CD14-positive monocyte (primary cell): ENCODE measurements at regions not wholly inside any gene's neighbourhood (a gene's known extent, or its start where the extent isn't known, plus 50 kb on each side); places are given as distances from the start of the nearest gene placed in this dataset.

ENCODE experiments used
- DNase-seq, 3 donors: peaks; one replicate each; pipeline ENCODE4 v3.0.0-alpha.2; 2011 to 2022
- H2AFZ ChIP-seq: 2 replicates; pipeline ENCODE4 v1.6.0; 2012; ENCODE audit warnings: mild to moderate bottlenecking, low read depth, low read length, inconsistent platforms; ENCODE audit not compliant: insufficient read depth, poor library complexity, severe bottlenecking
- H3K27ac ChIP-seq, 2 donors: 1 replicate in 1 of 2; 2 replicates in 1 of 2; pipeline ENCODE4 v1.5.1; 2012 to 2013; ENCODE audit warnings: low read length in 2 of 2, control low read depth in 1 of 2, inconsistent platforms in 1 of 2, low read depth in 1 of 2, mild to moderate bottlenecking in 1 of 2
- H3K27me3 ChIP-seq, 2 donors: one replicate each; pipeline versions ENCODE4 v1.6.0 to v1.6.1; 2011 to 2013; ENCODE audit warnings: low read length in 2 of 2; ENCODE audit not compliant: control insufficient read depth in 2 of 2, insufficient read depth in 2 of 2
- H3K36me3 ChIP-seq, 2 donors: replicated peaks in 1 of 2; 1 replicate in 1 of 2; 2 replicates in 1 of 2; pipeline versions ENCODE4 v1.5.1 to v1.6.1; 2012 to 2013; ENCODE audit warnings: low read length in 2 of 2, control low read depth in 1 of 2, inconsistent platforms in 1 of 2, mild to moderate bottlenecking in 1 of 2; ENCODE audit not compliant: insufficient read depth in 2 of 2, control insufficient read depth in 1 of 2
- H3K4me1 ChIP-seq, 2 donors: 1 replicate in 1 of 2; 2 replicates in 1 of 2; pipeline versions ENCODE4 v1.5.1 to v1.6.1; 2012 to 2013; ENCODE audit warnings: low read length in 2 of 2, control low read depth in 1 of 2, inconsistent platforms in 1 of 2, mild to moderate bottlenecking in 1 of 2, moderate library complexity in 1 of 2; ENCODE audit not compliant: insufficient read depth in 2 of 2, control insufficient read depth in 1 of 2
- H3K4me2 ChIP-seq: replicated peaks from 2 replicates; pipeline ENCODE3; 2012; ENCODE audit warnings: low read length, moderate library complexity, mild to moderate bottlenecking; ENCODE audit not compliant: poor library complexity, severe bottlenecking; ENCODE audit errors: extremely low read depth
- H3K4me3 ChIP-seq, 3 experiments: fragments of 200-600 bp in 1 of 3; sonication (generic) in 1 of 3; replicated peaks in 1 of 3; 1 replicate in 2 of 3; 2 replicates in 1 of 3; pipeline ENCODE4 v1.5.1; 2011 to 2013; ENCODE audit warnings: low read length in 3 of 3, mild to moderate bottlenecking in 3 of 3, control low read depth in 2 of 3, low read depth in 2 of 3, inconsistent platforms in 1 of 3, moderate library complexity in 1 of 3
- H3K79me2 ChIP-seq: 2 replicates; pipeline ENCODE4 v1.6.0; 2012; ENCODE audit warnings: mild to moderate bottlenecking, control low read depth, inconsistent platforms, low read length, moderate library complexity; ENCODE audit not compliant: insufficient read depth
- H3K9ac ChIP-seq: 2 replicates; pipeline ENCODE4 v1.6.0; 2017; ENCODE audit warnings: low read length, mild to moderate bottlenecking; ENCODE audit not compliant: insufficient read depth, poor library complexity, severe bottlenecking
- H3K9me3 ChIP-seq, 2 donors: replicated peaks in 1 of 2; 1 replicate in 1 of 2; 2 replicates in 1 of 2; pipeline versions ENCODE4 v1.5.1 to v1.6.1; 2012 to 2013; ENCODE audit warnings: low read length in 2 of 2, control low read depth in 1 of 2; ENCODE audit not compliant: control insufficient read depth in 1 of 2, insufficient read depth in 1 of 2
- H4K20me1 ChIP-seq: 2 replicates; pipeline ENCODE4 v1.6.0; 2012; ENCODE audit warnings: mild to moderate bottlenecking, low read length, control low read depth, moderate library complexity; ENCODE audit not compliant: insufficient read depth
- H3K27ac Mint-ChIP-seq, 7 donors: one replicate each; pipeline ENCODE4 v1.8.0; 2020; ENCODE audit warnings: mild to moderate bottlenecking in 7 of 7, mixed read lengths in 7 of 7, moderate library complexity in 6 of 7, inconsistent platforms in 2 of 7
- H3K27me3 Mint-ChIP-seq, 3 donors: one replicate each; pipeline ENCODE4 v1.8.0; 2021 to 2022; ENCODE audit warnings: low read depth in 3 of 3, mild to moderate bottlenecking in 3 of 3, mixed read lengths in 3 of 3, moderate library complexity in 3 of 3, inconsistent platforms in 1 of 3
- H3K36me3 Mint-ChIP-seq, 2 donors: one replicate each; pipeline ENCODE4 v1.8.0; 2020; ENCODE audit warnings: mixed read lengths in 2 of 2, inconsistent platforms in 1 of 2, mild to moderate bottlenecking in 1 of 2
- H3K4me1 Mint-ChIP-seq: one replicate; pipeline ENCODE4 v1.8.0; 2020; ENCODE audit warnings: mild to moderate bottlenecking, mixed read lengths
- H3K4me3 Mint-ChIP-seq, 2 donors: one replicate each; pipeline ENCODE4 v1.8.0; 2020; ENCODE audit warnings: mild to moderate bottlenecking in 2 of 2, mixed read lengths in 2 of 2, moderate library complexity in 1 of 2
- H3K9me3 Mint-ChIP-seq, 7 donors: one replicate each; pipeline ENCODE4 v1.8.0; 2020 to 2022; ENCODE audit warnings: mixed read lengths in 7 of 7, mild to moderate bottlenecking in 6 of 7, moderate library complexity in 6 of 7, inconsistent platforms in 2 of 7
- WGBS: methylation state at CpG from one replicate; pipeline ENCODE4 v1.1.5; 2013; ENCODE audit warnings: missing lambda C conversion rate; ENCODE audit not compliant: insufficient coverage; 5-methylcytosine and 5-hydroxymethylcytosine counted together
- intact Hi-C, 2 donors: fragments of 100-400 bp; cut with micrococcal nuclease; formaldehyde crosslinking; loops; one replicate each; pipeline versions ENCODE4 v1.15.0 to v1.15.1; 2023
- TF ChIP-seq, protein P1 (sequence below): fragments of 200-600 bp; IDR thresholded peaks from one replicate; pipeline ENCODE4 v1.8.0; 2022; ENCODE audit warnings: antibody characterized with exemption, mild to moderate bottlenecking

DNA sequence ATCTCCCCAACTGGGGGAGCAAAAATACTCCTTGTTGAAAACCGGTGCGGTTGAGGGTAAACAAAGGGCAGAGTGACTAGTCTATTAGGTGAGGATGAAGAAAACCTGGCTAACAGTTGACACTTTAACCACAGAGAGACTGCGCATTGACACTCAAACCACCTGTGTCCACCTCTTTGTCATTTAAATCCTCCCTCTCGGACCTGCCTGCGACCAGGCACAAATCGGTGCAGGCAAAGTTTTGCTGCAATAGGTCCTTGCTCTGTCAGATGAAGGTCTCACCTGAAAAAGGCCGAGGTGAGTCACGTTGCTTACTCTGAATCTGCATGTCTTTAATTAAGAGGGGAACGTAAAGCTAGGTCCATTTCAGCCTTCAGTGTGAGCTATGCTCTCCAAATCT lies 494.1 kb upstream of the DPPA4 start:
- no peaks in the 10 kb centered on the region for H3K4me1 Mint-ChIP-seq
- WGBS: 89% methylated on average over 3 of the region's 9 CpGs
- peaks cover 0 to 2% (median 2%) of the 10 kb centered on the region in 3 donors for H3K27me3 Mint-ChIP-seq
- Histone ChIP-seq H3K4me2 (no peak overlapping the region), H2AFZ (no peak overlapping the region), H3K4me1 (no peaks in the 10 kb centered on the region), H3K4me3 (no peak overlapping the region), H4K20me1 (no peaks in the 10 kb centered on the region), H3K9me3 (peaks cover 0 to 4% of the 10 kb centered on the region in 2 donors), H3K36me3 (no peaks in the 10 kb centered on the region), H3K9ac (no peak overlapping the region), H3K27me3 (no peaks in the 10 kb centered on the region), H3K79me2 (no peaks in the 10 kb centered on the region), H3K27ac (no peak overlapping the region)
- no peaks in the 10 kb centered on the region for H3K36me3 Mint-ChIP-seq
- DNase-seq: no peak
- peaks cover 2 to 8% (median 5%) of the 10 kb centered on the region in 7 donors for H3K9me3 Mint-ChIP-seq
- H3K4me3 Mint-ChIP-seq: no peak overlapping the region
- TF ChIP-seq, protein P1, sequence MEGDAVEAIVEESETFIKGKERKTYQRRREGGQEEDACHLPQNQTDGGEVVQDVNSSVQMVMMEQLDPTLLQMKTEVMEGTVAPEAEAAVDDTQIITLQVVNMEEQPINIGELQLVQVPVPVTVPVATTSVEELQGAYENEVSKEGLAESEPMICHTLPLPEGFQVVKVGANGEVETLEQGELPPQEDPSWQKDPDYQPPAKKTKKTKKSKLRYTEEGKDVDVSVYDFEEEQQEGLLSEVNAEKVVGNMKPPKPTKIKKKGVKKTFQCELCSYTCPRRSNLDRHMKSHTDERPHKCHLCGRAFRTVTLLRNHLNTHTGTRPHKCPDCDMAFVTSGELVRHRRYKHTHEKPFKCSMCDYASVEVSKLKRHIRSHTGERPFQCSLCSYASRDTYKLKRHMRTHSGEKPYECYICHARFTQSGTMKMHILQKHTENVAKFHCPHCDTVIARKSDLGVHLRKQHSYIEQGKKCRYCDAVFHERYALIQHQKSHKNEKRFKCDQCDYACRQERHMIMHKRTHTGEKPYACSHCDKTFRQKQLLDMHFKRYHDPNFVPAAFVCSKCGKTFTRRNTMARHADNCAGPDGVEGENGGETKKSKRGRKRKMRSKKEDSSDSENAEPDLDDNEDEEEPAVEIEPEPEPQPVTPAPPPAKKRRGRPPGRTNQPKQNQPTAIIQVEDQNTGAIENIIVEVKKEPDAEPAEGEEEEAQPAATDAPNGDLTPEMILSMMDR: no peak
- H3K27ac Mint-ChIP-seq: no peak overlapping the region
- intact Hi-C loops: no loop called here

DNA sequence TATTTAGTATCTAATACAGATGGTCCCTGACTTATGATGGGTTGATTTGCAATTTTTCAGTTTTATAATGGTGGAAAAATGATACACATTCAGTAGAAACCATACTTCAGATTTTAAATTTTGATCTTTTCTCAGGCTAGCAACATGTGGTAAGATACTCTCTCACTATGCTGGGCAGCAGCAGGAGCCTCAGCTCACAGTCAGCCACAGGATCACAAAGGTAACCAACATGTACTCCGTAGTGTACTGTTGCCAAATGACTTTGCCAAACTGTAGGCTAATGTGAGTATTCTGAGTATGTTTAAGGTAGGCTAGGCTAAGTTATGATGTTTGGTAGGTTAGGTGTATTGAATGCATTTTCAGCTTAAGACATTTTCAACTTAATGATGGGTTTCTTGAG lies 498.6 kb upstream of the DPPA4 start:
- intact Hi-C loops: no loop called here
- Mint-ChIP-seq H3K4me1 (no peaks in the 10 kb centered on the region), H3K27me3 (peaks cover 0 to 2% (median 0%) of the 10 kb centered on the region in 3 donors), H3K27ac (no peak overlapping the region), H3K9me3 (peaks cover 0 to 3% (median 0%) of the 10 kb centered on the region in 7 donors), H3K36me3 (no peaks in the 10 kb centered on the region), H3K4me3 (no peak overlapping the region)
- no peak for DNase-seq
- Histone ChIP-seq H3K9me3 (no peaks in the 10 kb centered on the region), H3K27me3 (no peaks in the 10 kb centered on the region), H3K27ac (no peak overlapping the region), H3K79me2 (no peaks in the 10 kb centered on the region), H3K4me2 (no peak overlapping the region), H3K4me3 (no peak overlapping the region), H3K4me1 (no peaks in the 10 kb centered on the region), H3K9ac (no peak overlapping the region), H2AFZ (no peak overlapping the region), H3K36me3 (no peaks in the 10 kb centered on the region), H4K20me1 (no peaks in the 10 kb centered on the region)
- 40% methylated on average over 1 of the region's 1 CpG for WGBS
- TF ChIP-seq, protein P1: no peak
